ENCODE measurements at regions not wholly inside any gene's neighbourhood (a gene's known extent, or its start where the extent isn't known, plus 50 kb on each side); places are given as distances from the start of the nearest gene placed in this dataset.

GRCh38 chr2:3073704-3074103, 303.9 kb downstream of the EIPR1 start:
- no peak for TF ChIP-seq ZNF274 (IDR thresholded peaks at IDR 0.05; ENCODE audit: low read depth, low read length)
- no peak overlapping the region for H3K4me3 ChIP-seq (ENCODE audit: low read length)

- no peak for TF ChIP-seq ZNF274 (IDR thresholded peaks at IDR 0.05; ENCODE audit: low read depth, low read length)
- H3K4me3 ChIP-seq (ENCODE audit: low read length) = no peak overlapping the region
Observed at GRCh38 chr2:3073041-3073595, 304.5 kb downstream of the EIPR1 start.

- H3K4me3 ChIP-seq (ENCODE audit: low read length) = no peak overlapping the region
- no peak for TF ChIP-seq ZNF274 (IDR thresholded peaks at IDR 0.05; ENCODE audit: low read depth, low read length)
Observed at GRCh38 chr2:3071685-3072263, 305.8 kb downstream of the EIPR1 start.

GRCh38 chr2:3066831-3067230, 310.8 kb downstream of the EIPR1 start:
- no peak for TF ChIP-seq ZNF274 (IDR thresholded peaks at IDR 0.05; ENCODE audit: low read depth, low read length)
- no peak overlapping the region for H3K4me3 ChIP-seq (ENCODE audit: low read length)

- no peak for TF ChIP-seq ZNF274 (IDR thresholded peaks at IDR 0.05; ENCODE audit: low read depth, low read length)
- H3K4me3 ChIP-seq (ENCODE audit: low read length) = no peak overlapping the region
Observed at GRCh38 chr2:3065928-3066327, 311.7 kb downstream of the EIPR1 start.

- TF ChIP-seq ZNF274 (IDR thresholded peaks at IDR 0.05; ENCODE audit: low read depth, low read length) = no peak
- no peak overlapping the region for H3K4me3 ChIP-seq (ENCODE audit: low read length)
Observed at GRCh38 chr2:3062476-3063260, 314.9 kb downstream of the EIPR1 start.

- H3K4me3 ChIP-seq (ENCODE audit: low read length) = no peak overlapping the region
- TF ChIP-seq ZNF274 (IDR thresholded peaks at IDR 0.05; ENCODE audit: low read depth, low read length) = no peak
Observed at GRCh38 chr2:3060049-3060448, 317.6 kb downstream of the EIPR1 start.

GRCh38 chr2:3059141-3059925, 318.3 kb downstream of the EIPR1 start:
- no peak for TF ChIP-seq ZNF274 (IDR thresholded peaks at IDR 0.05; ENCODE audit: low read depth, low read length)
- H3K4me3 ChIP-seq (ENCODE audit: low read length) = no peak overlapping the region

GRCh38 chr2:3054066-3054465, 323.6 kb downstream of the EIPR1 start:
- TF ChIP-seq ZNF274 (IDR thresholded peaks at IDR 0.05; ENCODE audit: low read depth, low read length) = no peak
- H3K4me3 ChIP-seq (ENCODE audit: low read length) = no peak overlapping the region

- H3K4me3 ChIP-seq (ENCODE audit: low read length) = no peak overlapping the region
- TF ChIP-seq ZNF274 (IDR thresholded peaks at IDR 0.05; ENCODE audit: low read depth, low read length) = no peak
Observed at GRCh38 chr2:3051266-3051665, 326.4 kb downstream of the EIPR1 start.

GRCh38 chr2:3046170-3046865, 331.3 kb downstream of the EIPR1 start:
- H3K4me3 ChIP-seq (ENCODE audit: low read length) = no peak overlapping the region
- TF ChIP-seq ZNF274 (IDR thresholded peaks at IDR 0.05; ENCODE audit: low read depth, low read length) = no peak

- H3K4me3 ChIP-seq (ENCODE audit: low read length) = no peak overlapping the region
- no peak for TF ChIP-seq ZNF274 (IDR thresholded peaks at IDR 0.05; ENCODE audit: low read depth, low read length)
Observed at GRCh38 chr2:3045318-3045921, 332.2 kb downstream of the EIPR1 start.

- no peak for TF ChIP-seq ZNF274 (IDR thresholded peaks at IDR 0.05; ENCODE audit: low read depth, low read length)
- no peak overlapping the region for H3K4me3 ChIP-seq (ENCODE audit: low read length)
Observed at GRCh38 chr2:3044587-3045317, 332.9 kb downstream of the EIPR1 start.
